Colon (tissue), 2 donors: ENCODE measurements at regions not wholly inside any gene's neighbourhood (a gene's known extent, or its start where the extent isn't known, plus 50 kb on each side); places are given as distances from the start of the nearest gene placed in this dataset.

Source experiments
- FAIRE-seq: peaks from 2 replicates; lab custom pipeline; 2012; peaks lifted over from hg19 to GRCh38; lab: Jason Lieb, UNC
- donor health status: control.
- donor health status: control.

GRCh38 chr4:157667836-157668235, 447.3 kb downstream of the GRIA2 start:
- FAIRE-seq = no peak

GRCh38 chr4:157664726-157665125, 444.2 kb downstream of the GRIA2 start:
- FAIRE-seq = no peak

- FAIRE-seq = no peak
These were observed 434.7 kb downstream of the GRIA2 start for GRCh38 chr4:157655096-157655809.

GRCh38 chr4:157643257-157643656, 422.7 kb downstream of the GRIA2 start:
- FAIRE-seq = no peak

GRCh38 chr4:157634057-157634456, 413.5 kb downstream of the GRIA2 start:
- no peak for FAIRE-seq

- FAIRE-seq = no peak
These were observed 396.4 kb downstream of the GRIA2 start for GRCh38 chr4:157616741-157617472.

GRCh38 chr4:157607996-157608395, 387.5 kb downstream of the GRIA2 start:
- no peak for FAIRE-seq

- no peak for FAIRE-seq
These were observed 380.1 kb downstream of the GRIA2 start for GRCh38 chr4:157600583-157600982.

GRCh38 chr4:157591245-157591644, 370.7 kb downstream of the GRIA2 start:
- no peak for FAIRE-seq

- FAIRE-seq = no peak
These were observed 370.2 kb downstream of the GRIA2 start for GRCh38 chr4:157590679-157591078.

GRCh38 chr4:157587681-157588423, 367.3 kb downstream of the GRIA2 start:
- no peak for FAIRE-seq

GRCh38 chr4:157582141-157582540, 361.6 kb downstream of the GRIA2 start:
- no peak for FAIRE-seq

GRCh38 chr4:157576671-157577217, 356.2 kb downstream of the GRIA2 start:
- FAIRE-seq = no peak

- FAIRE-seq = no peak
These were observed 354.8 kb downstream of the GRIA2 start for GRCh38 chr4:157575339-157575738.

- FAIRE-seq = no peak
These were observed 354.1 kb downstream of the GRIA2 start for GRCh38 chr4:157574606-157575005.

- FAIRE-seq = no peak
These were observed 352.4 kb downstream of the GRIA2 start for GRCh38 chr4:157572951-157573350.

- FAIRE-seq = no peak
These were observed 351.8 kb downstream of the GRIA2 start for GRCh38 chr4:157572284-157572683.

GRCh38 chr4:157564771-157565170, 344.2 kb downstream of the GRIA2 start:
- FAIRE-seq = no peak

GRCh38 chr4:157564218-157564617, 343.7 kb downstream of the GRIA2 start:
- no peak for FAIRE-seq

- no peak for FAIRE-seq
These were observed 337.5 kb downstream of the GRIA2 start for GRCh38 chr4:157558016-157558415.

- FAIRE-seq = no peak
These were observed 329.5 kb downstream of the GRIA2 start for GRCh38 chr4:157550028-157550427.

GRCh38 chr4:157527954-157528353, 307.4 kb downstream of the GRIA2 start:
- FAIRE-seq = no peak

- FAIRE-seq = no peak
These were observed 301.4 kb downstream of the GRIA2 start for GRCh38 chr4:157521906-157522305.
